Epithelial cell of esophagus (primary cell): ENCODE measurements at regions not wholly inside any gene's neighbourhood (a gene's known extent, or its start where the extent isn't known, plus 50 kb on each side); places are given as distances from the start of the nearest gene placed in this dataset.

Experiments used
- DNase-seq: peaks from one replicate; pipeline ENCODE4 v3.0.0; 2010; ENCODE audit warnings: low read depth
- H3K4me3 ChIP-seq: 2 replicates; pipeline ENCODE4 v1.5.1; 2011; ENCODE audit warnings: mild to moderate bottlenecking, low read length, control low read depth
- TF ChIP-seq, protein P1 (sequence below): IDR thresholded peaks from 2 replicates; pipeline ENCODE4 v1.5.1; 2011; ENCODE audit warnings: low read depth, mild to moderate bottlenecking, low read length, control low read depth, inconsistent platforms; ENCODE audit not compliant: insufficient read depth; ENCODE audit errors: missing control alignments

DNA sequence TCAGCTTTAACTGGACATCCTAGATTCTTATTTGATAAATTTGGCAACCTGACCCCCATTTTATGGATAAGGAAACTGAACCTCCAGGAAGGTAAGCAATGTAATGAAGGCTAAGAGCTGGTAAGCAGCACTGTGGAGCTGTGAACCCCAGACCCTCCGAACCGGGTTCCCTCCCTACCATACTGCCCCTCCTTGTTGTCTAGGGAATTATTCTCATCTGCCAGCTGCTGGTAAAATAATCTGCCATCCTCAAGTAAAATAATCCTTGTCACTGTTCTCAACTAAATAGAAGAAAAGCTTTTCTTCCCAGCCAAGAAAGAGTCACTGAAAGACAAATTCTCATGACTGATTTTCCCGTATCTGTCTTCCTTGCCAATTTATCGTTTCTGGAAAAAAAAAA is 55.8 kb upstream of the PRDX6 start:
- H3K4me3 ChIP-seq = no peak overlapping the region
- TF ChIP-seq, protein P1, sequence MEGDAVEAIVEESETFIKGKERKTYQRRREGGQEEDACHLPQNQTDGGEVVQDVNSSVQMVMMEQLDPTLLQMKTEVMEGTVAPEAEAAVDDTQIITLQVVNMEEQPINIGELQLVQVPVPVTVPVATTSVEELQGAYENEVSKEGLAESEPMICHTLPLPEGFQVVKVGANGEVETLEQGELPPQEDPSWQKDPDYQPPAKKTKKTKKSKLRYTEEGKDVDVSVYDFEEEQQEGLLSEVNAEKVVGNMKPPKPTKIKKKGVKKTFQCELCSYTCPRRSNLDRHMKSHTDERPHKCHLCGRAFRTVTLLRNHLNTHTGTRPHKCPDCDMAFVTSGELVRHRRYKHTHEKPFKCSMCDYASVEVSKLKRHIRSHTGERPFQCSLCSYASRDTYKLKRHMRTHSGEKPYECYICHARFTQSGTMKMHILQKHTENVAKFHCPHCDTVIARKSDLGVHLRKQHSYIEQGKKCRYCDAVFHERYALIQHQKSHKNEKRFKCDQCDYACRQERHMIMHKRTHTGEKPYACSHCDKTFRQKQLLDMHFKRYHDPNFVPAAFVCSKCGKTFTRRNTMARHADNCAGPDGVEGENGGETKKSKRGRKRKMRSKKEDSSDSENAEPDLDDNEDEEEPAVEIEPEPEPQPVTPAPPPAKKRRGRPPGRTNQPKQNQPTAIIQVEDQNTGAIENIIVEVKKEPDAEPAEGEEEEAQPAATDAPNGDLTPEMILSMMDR = no peak
- no peak for DNase-seq

DNA sequence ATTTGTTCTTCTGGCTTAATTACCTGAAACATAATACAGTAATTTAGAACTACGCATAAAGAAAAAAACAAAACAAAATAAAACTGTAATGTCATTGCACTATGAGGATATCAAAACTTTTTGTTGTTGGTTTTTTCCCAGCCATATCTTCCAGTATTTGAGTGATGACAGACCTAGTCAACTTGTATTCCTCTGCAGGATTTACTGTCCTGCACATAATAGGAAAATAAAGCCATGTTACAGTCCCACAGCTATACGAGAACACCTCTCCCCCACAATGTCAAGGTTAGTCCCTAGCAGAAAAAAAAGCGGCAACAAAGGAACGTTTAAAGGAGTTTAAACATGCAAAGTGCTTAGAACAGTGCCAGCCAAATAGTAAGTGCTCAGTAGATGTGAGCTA is 55.3 kb upstream of the PRDX6 start:
- no peak for DNase-seq
- TF ChIP-seq, protein P1 = no peak
- H3K4me3 ChIP-seq = no peak overlapping the region

DNA sequence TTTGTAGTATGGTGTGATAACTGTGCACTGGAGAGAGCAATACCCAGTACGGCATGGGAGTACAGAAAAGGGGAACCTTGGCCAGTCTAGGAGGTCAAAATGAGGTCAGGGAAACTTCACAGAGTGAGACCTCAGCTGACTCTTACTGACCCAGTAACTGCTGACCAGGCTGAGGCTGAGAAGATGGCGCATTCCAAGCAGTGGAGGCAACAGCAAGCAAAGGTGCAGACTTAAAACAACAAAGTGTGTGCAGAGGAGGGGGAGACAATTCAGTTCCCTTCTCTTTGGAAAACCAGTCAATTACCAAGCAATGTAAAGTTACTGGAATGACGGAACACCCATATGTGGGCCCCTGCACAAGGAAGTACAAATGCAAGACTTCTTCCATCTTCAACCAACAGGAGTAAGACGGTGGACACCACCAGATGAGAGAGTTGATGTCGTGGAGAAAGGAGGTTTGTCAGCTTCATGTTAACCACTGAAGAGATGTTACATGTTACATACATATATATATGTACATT is 54.6 kb upstream of the PRDX6 start:
- TF ChIP-seq, protein P1 = no peak
- DNase-seq = no peak
- no peak overlapping the region for H3K4me3 ChIP-seq

DNA sequence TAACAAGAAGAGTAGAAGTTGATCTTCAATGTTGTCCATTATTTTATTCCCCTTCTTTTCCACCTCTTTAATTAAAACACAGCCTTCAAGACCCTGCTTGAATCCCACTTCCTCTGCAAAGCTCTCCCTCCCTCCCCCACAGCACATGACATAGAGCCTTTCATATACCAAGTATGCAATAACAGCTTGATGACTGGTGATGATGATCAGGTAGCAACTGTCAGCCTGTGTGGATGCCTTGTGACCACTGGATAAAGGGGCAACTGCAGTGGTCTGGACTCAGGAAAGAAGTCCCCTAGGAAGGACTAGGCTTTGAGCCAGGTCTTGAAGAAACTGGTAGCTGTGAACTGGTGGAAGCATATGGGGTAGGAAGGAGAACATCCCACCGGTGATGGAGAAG is 53.8 kb upstream of the PRDX6 start:
- DNase-seq = no peak
- H3K4me3 ChIP-seq = no peak overlapping the region
- TF ChIP-seq, protein P1 = no peak

DNA sequence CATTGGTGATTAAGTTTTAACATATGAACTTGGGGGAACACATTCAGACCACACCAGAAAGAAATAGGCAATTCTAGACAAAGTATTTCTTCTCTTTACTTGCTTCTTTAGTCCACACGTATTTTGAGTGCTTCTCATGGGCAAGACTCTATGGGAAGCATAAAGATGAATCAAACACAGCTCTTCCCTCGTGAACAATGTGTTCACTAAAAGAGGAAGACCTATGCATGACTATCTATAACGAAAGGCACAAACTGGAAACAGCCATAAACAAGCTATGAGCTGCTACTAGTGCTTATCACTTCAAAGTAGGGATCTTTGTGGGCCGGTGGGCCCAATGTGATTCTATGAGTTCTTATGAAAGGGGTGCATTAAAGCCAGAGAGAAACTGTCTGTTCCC is 53.0 kb upstream of the PRDX6 start:
- H3K4me3 ChIP-seq = no peak overlapping the region
- TF ChIP-seq, protein P1 = no peak
- DNase-seq = no peak

DNA sequence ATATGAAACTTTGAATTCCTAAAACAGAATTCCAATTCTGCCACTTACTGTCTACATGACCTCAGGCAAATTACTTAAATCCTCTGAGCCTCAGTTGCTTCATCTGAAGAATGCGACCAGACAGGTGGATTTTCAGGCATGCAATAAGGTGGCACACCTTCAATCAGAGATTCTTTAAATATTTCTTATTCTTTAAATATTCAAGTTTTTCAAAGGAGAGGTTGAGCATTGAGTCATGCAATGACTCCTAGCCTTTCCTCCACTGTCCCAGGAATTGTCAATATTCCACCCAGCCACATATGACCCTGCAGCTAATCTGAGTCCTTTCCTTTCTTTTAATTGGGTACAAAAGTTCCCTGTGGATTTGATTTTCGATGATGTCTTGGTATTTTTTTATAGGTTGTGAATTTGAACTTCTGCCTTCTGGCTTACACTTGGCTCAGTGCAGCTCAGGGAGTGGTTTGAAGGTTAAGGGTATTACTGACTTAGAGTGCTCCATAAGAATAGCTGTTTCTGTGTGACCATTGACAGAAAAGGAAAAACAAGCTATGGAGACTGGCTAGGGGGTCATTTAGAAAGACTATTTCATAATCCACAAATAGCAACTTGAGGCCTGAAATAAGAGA is 52.2 kb upstream of the PRDX6 start:
- TF ChIP-seq, protein P1 = no peak
- no peak overlapping the region for H3K4me3 ChIP-seq
- DNase-seq = peak; percentile 77

DNA sequence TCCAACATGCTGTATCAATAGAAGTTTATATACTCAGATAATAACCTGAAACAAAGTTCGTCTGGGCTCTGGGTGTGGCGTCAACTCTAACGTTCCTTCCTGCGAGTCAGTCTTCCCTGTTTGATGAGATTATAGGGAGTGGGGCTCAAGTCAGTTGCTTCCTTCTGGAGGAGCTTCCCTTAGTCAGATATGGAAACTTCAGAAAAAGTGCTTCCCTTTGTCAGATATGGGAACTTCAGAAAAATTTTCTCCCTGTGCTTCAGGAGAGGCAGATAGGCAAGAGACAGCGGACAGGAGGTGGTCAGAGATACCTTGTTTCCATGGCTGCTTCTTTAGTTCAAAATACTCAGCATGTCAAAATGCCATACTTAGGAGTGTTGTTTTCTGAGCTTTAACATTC is 51.1 kb upstream of the PRDX6 start:
- no peak overlapping the region for H3K4me3 ChIP-seq
- TF ChIP-seq, protein P1 = no peak
- peak; percentile 59 for DNase-seq
